Colonic mucosa (tissue), 4 donors: ENCODE measurements at regions not wholly inside any gene's neighbourhood (a gene's known extent, or its start where the extent isn't known, plus 50 kb on each side); places are given as distances from the start of the nearest gene placed in this dataset.

Experiments used
- DNase-seq: peaks from one replicate; pipeline ENCODE4 v3.0.0-alpha.2; 2020
- H3K27ac ChIP-seq: fragments of 200-600 bp; one replicate; pipeline ENCODE4 v1.8.0; 2021
- H3K27me3 ChIP-seq: fragments of 200-600 bp; one replicate; pipeline ENCODE4 v1.8.0; 2021
- H3K36me3 ChIP-seq: fragments of 200-600 bp; one replicate; pipeline ENCODE4 v1.8.0; 2021
- H3K4me1 ChIP-seq: fragments of 200-600 bp; one replicate; pipeline ENCODE4 v1.8.0; 2021; ENCODE audit warnings: mild to moderate bottlenecking
- H3K4me3 ChIP-seq: fragments of 200-600 bp; one replicate; pipeline ENCODE4 v1.8.0; 2021
- H3K9ac ChIP-seq, 2 donors: one replicate each; pipeline ENCODE4 v1.7.0; 2013; ENCODE audit warnings: control low read depth in 2 of 2, low read depth in 2 of 2, low read length in 2 of 2
- H3K9me3 ChIP-seq: fragments of 200-600 bp; one replicate; pipeline ENCODE4 v1.8.0; 2021
- CTCF ChIP-seq: fragments of 200-600 bp; IDR thresholded peaks from one replicate; pipeline ENCODE4 v1.8.0; 2022; ENCODE audit warnings: antibody characterized with exemption, mild to moderate bottlenecking
- intact Hi-C: fragments of 100-400 bp; cut with DNase I; formaldehyde crosslinking; loops from one replicate; pipeline ENCODE4 v1.14.1; 2022
- donor health status: healthy.
- donor health status: DM: no; HTN: no; CAD: no.
- donor health status: DM: no; HTN: no; CAD: no.

- no peak for TF ChIP-seq CTCF
- no peak for DNase-seq
- no peaks in the 10 kb centered on the region for H3K9me3 ChIP-seq
- no peak overlapping the region for H3K27ac ChIP-seq
- no peaks in the 10 kb centered on the region for H3K4me1 ChIP-seq
- H3K27me3 ChIP-seq: no peaks in the 10 kb centered on the region
- no peaks in the 10 kb centered on the region for H3K36me3 ChIP-seq
- intact Hi-C loops: no loop called here
- H3K4me3 ChIP-seq: no peak overlapping the region
- H3K9ac ChIP-seq: no peak overlapping the region
These were observed 669.5 kb downstream of the CCSER2 start for GRCh38 chr10:84997870-84998269.

GRCh38 chr10:84999929-85000328 lies 671.5 kb downstream of the CCSER2 start:
- DNase-seq: no peak
- Histone ChIP-seq H3K9me3 (no peaks in the 10 kb centered on the region), H3K27me3 (no peaks in the 10 kb centered on the region), H3K4me1 (no peaks in the 10 kb centered on the region), H3K9ac (no peak overlapping the region), H3K27ac (no peak overlapping the region), H3K36me3 (no peaks in the 10 kb centered on the region), H3K4me3 (no peak overlapping the region)
- TF ChIP-seq CTCF: no peak
- intact Hi-C loops: no loop called here

- Histone ChIP-seq H3K9ac (no peak overlapping the region), H3K36me3 (no peaks in the 10 kb centered on the region), H3K27ac (no peak overlapping the region), H3K4me1 (no peaks in the 10 kb centered on the region), H3K4me3 (no peak overlapping the region), H3K27me3 (no peaks in the 10 kb centered on the region), H3K9me3 (no peaks in the 10 kb centered on the region)
- intact Hi-C loops: no loop called here
- TF ChIP-seq CTCF: no peak
- no peak for DNase-seq
These were observed 674.7 kb downstream of the CCSER2 start for GRCh38 chr10:85003083-85003482.

GRCh38 chr10:85008488-85009184 lies 680.2 kb downstream of the CCSER2 start:
- no peak for DNase-seq
- Histone ChIP-seq H3K36me3 (no peaks in the 10 kb centered on the region), H3K9me3 (no peaks in the 10 kb centered on the region), H3K4me3 (no peak overlapping the region), H3K9ac (no peak overlapping the region), H3K27ac (no peak overlapping the region), H3K27me3 (no peaks in the 10 kb centered on the region), H3K4me1 (no peaks in the 10 kb centered on the region)
- TF ChIP-seq CTCF: no peak
- intact Hi-C loops: no loop called here

DNA sequence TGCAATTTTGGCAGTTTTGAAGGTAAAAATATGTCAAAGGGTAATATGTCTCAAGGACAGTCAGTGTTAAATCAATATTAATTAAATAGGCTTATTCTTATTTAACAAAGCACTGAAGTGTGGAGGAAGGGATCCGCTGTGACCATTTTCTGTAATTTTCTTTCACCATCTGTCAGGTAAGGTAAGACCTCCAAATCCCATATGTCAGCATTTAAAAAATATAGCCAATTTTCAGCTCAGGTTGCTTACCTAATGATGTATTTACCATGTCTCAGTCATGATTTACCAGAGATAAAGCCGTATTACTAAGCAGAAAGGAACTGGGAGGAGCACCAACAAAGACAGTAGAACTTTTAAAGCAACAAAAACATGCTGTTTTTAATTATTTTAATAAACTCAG lies 683.9 kb downstream of the CCSER2 start:
- intact Hi-C loops: no loop called here
- Histone ChIP-seq H3K4me3 (no peak overlapping the region), H3K9me3 (no peaks in the 10 kb centered on the region), H3K9ac (no peak overlapping the region), H3K27ac (no peak overlapping the region), H3K4me1 (no peaks in the 10 kb centered on the region), H3K36me3 (no peaks in the 10 kb centered on the region), H3K27me3 (no peaks in the 10 kb centered on the region)
- TF ChIP-seq CTCF: no peak
- no peak for DNase-seq
